Natural killer cell (primary cell): ENCODE measurements at regions not wholly inside any gene's neighbourhood (a gene's known extent, or its start where the extent isn't known, plus 50 kb on each side); places are given as distances from the start of the nearest gene placed in this dataset.

Source experiments
- ATAC-seq, 3 donors: fragments of 150-1000 bp in 2 of 3; fragments of 200-7000 bp in 1 of 3; cut with Tn5 transposase; 1 replicate in 1 of 3; 2 replicates in 2 of 3; pipeline ENCODE4 v1.10.0; 2021; ENCODE audit warnings: mild to moderate bottlenecking in 2 of 3, moderate library complexity in 2 of 3
- DNase-seq, 2 donors: peaks; one replicate each; pipeline versions ENCODE4 v3.0.0 to v3.0.0-alpha.2; 2013 to 2021; ENCODE audit warnings: mixed read lengths in 1 of 2
- H3K27ac ChIP-seq: one replicate; pipeline ENCODE4 v1.5.1; 2013; ENCODE audit warnings: mild to moderate bottlenecking, low read length
- H3K27me3 ChIP-seq: one replicate; pipeline ENCODE4 v1.6.1; 2013; ENCODE audit warnings: low read length; ENCODE audit not compliant: control insufficient read depth, insufficient read depth
- H3K36me3 ChIP-seq: one replicate; pipeline ENCODE4 v1.6.1; 2013; ENCODE audit warnings: low read length; ENCODE audit not compliant: control insufficient read depth, insufficient read depth
- H3K4me1 ChIP-seq: one replicate; pipeline ENCODE4 v1.6.1; 2013; ENCODE audit warnings: low read length; ENCODE audit not compliant: control insufficient read depth, insufficient read depth
- H3K4me3 ChIP-seq: one replicate; pipeline ENCODE4 v1.5.1; 2013; ENCODE audit warnings: low read length
- H3K9me3 ChIP-seq: one replicate; pipeline ENCODE4 v1.6.1; 2013; ENCODE audit warnings: low read length; ENCODE audit not compliant: control insufficient read depth, insufficient read depth
- H3K27ac Mint-ChIP-seq, 2 donors: one replicate each; pipeline ENCODE4 v1.8.0; 2022; ENCODE audit warnings: mild to moderate bottlenecking in 2 of 2, mixed read lengths in 2 of 2, moderate library complexity in 1 of 2
- H3K27me3 Mint-ChIP-seq, 2 donors: one replicate each; pipeline ENCODE4 v1.8.0; 2022; ENCODE audit warnings: low read depth in 2 of 2, mixed read lengths in 2 of 2
- H3K36me3 Mint-ChIP-seq: one replicate; pipeline ENCODE4 v1.8.0; 2022; ENCODE audit warnings: mixed read lengths
- H3K4me1 Mint-ChIP-seq, 2 donors: one replicate each; pipeline ENCODE4 v1.8.0; 2022; ENCODE audit warnings: mixed read lengths in 2 of 2
- H3K4me3 Mint-ChIP-seq: one replicate; pipeline ENCODE4 v1.8.0; 2022; ENCODE audit warnings: mild to moderate bottlenecking, moderate library complexity, mixed read lengths
- H3K9me3 Mint-ChIP-seq, 2 donors: one replicate each; pipeline ENCODE4 v1.8.0; 2022; ENCODE audit warnings: mixed read lengths in 2 of 2
- CTCF ChIP-seq: fragments of 200-600 bp; IDR thresholded peaks from one replicate; pipeline ENCODE4 v1.8.0; 2022; ENCODE audit warnings: antibody characterized with exemption
- WGBS: methylation state at CpG from one replicate; pipeline ENCODE4 v1.1.7; 2013; ENCODE audit warnings: missing lambda C conversion rate; ENCODE audit not compliant: insufficient coverage; 5-methylcytosine and 5-hydroxymethylcytosine counted together
- intact Hi-C: fragments of 100-400 bp; cut with micrococcal nuclease; formaldehyde crosslinking; loops from one replicate; pipeline ENCODE4 v1.14.2; 2022

GRCh38 chr3:187430576-187430975 is 62.4 kb downstream of the RTP4 start:
- Mint-ChIP-seq H3K4me1 (no peaks in the 10 kb centered on the region), H3K27me3 (peaks cover 8 to 28% of the 10 kb centered on the region in 2 donors), H3K36me3 (no peaks in the 10 kb centered on the region), H3K27ac (no peak overlapping the region), H3K4me3 (no peak overlapping the region), H3K9me3 (no peaks in the 10 kb centered on the region)
- no peak for ATAC-seq
- intact Hi-C loops, result no loop called here
- H3K27ac ChIP-seq, result no peak overlapping the region
- TF ChIP-seq CTCF, result no peak
- no peak overlapping the region for H3K4me3 ChIP-seq
- H3K36me3 ChIP-seq, result no peaks in the 10 kb centered on the region
- DNase-seq, result no peak
- no peaks in the 10 kb centered on the region for H3K27me3 ChIP-seq
- WGBS, result 45% methylated on average over 5 of the region's 5 CpGs
- no peaks in the 10 kb centered on the region for H3K4me1 ChIP-seq
- no peaks in the 10 kb centered on the region for H3K9me3 ChIP-seq
